ENCODE measurements at regions not wholly inside any gene's neighbourhood (a gene's known extent, or its start where the extent isn't known, plus 50 kb on each side); places are given as distances from the start of the nearest gene placed in this dataset.

GRCh38 chr2:59066787-59067399 is 825.8 kb upstream of the FANCL start:
- no peak overlapping the region for H3K4me3 ChIP-seq (ENCODE audit: low read depth, low read length)
- no peak for TF ChIP-seq CTCF (IDR thresholded peaks at IDR 0.05; ENCODE audit: low read depth, low read length)
- DNase-seq: no peak

GRCh38 chr2:59047373-59047995 is 806.4 kb upstream of the FANCL start:
- no peak for TF ChIP-seq CTCF (IDR thresholded peaks at IDR 0.05; ENCODE audit: low read depth, low read length)
- no peaks in the 10 kb centered on the region for H3K36me3 ChIP-seq
- no peaks in the 10 kb centered on the region for H3K27me3 ChIP-seq
- DNase-seq: no peak
- no peak overlapping the region for H3K4me3 ChIP-seq (ENCODE audit: low read depth, low read length)
- no peaks in the 10 kb centered on the region for H3K4me1 ChIP-seq
- H3K9me3 ChIP-seq: no peaks in the 10 kb centered on the region

More at GRCh38 chr2:59066787-59067399, 825.8 kb upstream of the FANCL start:
- H3K9me3 ChIP-seq: no peaks in the 10 kb centered on the region
- no peaks in the 10 kb centered on the region for H3K4me1 ChIP-seq
- H3K36me3 ChIP-seq: no peaks in the 10 kb centered on the region
- H3K27me3 ChIP-seq: no peaks in the 10 kb centered on the region

- TF ChIP-seq CTCF (IDR thresholded peaks at IDR 0.05; ENCODE audit: low read depth, low read length): no peak
- no peak overlapping the region for H3K4me3 ChIP-seq (ENCODE audit: low read depth, low read length)
- H3K36me3 ChIP-seq: no peaks in the 10 kb centered on the region
- H3K27me3 ChIP-seq: no peaks in the 10 kb centered on the region
- H3K9me3 ChIP-seq: no peaks in the 10 kb centered on the region
- H3K4me1 ChIP-seq: no peaks in the 10 kb centered on the region
- DNase-seq: no peak
Measured at GRCh38 chr2:59046401-59047372, 805.6 kb upstream of the FANCL start.

- TF ChIP-seq CTCF (IDR thresholded peaks at IDR 0.05; ENCODE audit: low read depth, low read length): no peak
- no peak overlapping the region for H3K4me3 ChIP-seq (ENCODE audit: low read depth, low read length)
- H3K4me1 ChIP-seq: no peaks in the 10 kb centered on the region
- H3K36me3 ChIP-seq: no peaks in the 10 kb centered on the region
- DNase-seq: no peak
- H3K27me3 ChIP-seq: no peaks in the 10 kb centered on the region
- no peaks in the 10 kb centered on the region for H3K9me3 ChIP-seq
Measured at GRCh38 chr2:59044736-59045135, 803.6 kb upstream of the FANCL start.

- no peak for TF ChIP-seq CTCF (IDR thresholded peaks at IDR 0.05; ENCODE audit: low read depth, low read length)
- H3K9me3 ChIP-seq: no peaks in the 10 kb centered on the region
- H3K4me1 ChIP-seq: no peaks in the 10 kb centered on the region
- no peak overlapping the region for H3K4me3 ChIP-seq (ENCODE audit: low read depth, low read length)
- no peaks in the 10 kb centered on the region for H3K36me3 ChIP-seq
- DNase-seq: no peak
- H3K27me3 ChIP-seq: no peaks in the 10 kb centered on the region
Measured at GRCh38 chr2:59041139-59041538, 800.0 kb upstream of the FANCL start.

Measured in BE2C (cell line).